ENCODE measurements at regions not wholly inside any gene's neighbourhood (a gene's known extent, or its start where the extent isn't known, plus 50 kb on each side); places are given as distances from the start of the nearest gene placed in this dataset.
A peak's percentile ranks its signal among the peaks of the same experiment; 100 is the strongest.

DNA sequence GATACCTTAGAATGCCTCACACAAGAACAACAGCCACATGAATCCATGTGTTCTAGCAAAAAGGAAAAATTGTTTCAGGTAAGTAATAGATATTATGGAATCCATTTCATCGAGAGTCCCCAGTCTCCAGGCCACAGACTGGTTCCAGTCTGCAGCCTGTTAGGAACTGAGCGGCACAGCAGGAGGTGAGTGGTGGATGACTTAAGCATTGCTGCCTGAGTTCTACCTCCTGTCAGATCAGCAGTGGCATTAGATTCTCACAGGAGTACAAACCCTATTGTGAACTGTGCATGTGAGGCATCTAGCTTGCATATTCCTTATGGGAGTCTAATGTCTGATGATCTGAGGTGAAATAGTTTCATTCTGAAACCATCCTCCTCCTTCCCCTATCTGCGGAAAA, 207.0 kb downstream of the CSNK1G3 start:
- peak; percentile 46 for DNase-seq (ENCODE audit: low read depth, low spot score)

DNA sequence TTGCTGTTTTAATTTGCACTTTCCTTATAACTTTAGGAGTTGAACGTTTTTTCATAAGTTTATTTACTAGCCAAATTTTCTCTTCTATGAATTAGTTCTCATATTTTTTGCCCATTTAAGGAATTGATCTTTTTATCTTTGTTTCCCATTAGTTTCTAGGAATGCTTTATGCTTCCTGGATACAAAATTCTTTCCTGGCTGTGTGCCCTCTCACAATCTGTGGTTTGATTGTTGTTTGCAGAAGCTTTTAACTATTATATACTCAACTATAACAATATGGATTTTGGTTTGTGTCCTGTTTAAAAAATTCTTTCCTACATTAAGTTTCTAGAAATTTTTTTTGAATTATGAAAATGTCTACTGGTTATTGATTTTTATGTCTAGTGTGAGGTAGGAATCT, 206.3 kb downstream of the CSNK1G3 start:
- Histone ChIP-seq H3K27me3 (ENCODE audit: control insufficient read depth in 2 of 2, insufficient read depth in 2 of 2, low read length in 2 of 2) (no peaks in the 10 kb centered on the region), H3K9ac (replicated peaks; ENCODE audit: extremely low read depth, insufficient read depth, low read length) (no peak overlapping the region), H3K27ac (ENCODE audit: insufficient read depth, low read depth, low read length) (peak overlapping the region; percentile 27), H2AFZ (ENCODE audit: low read depth, low read length) (no peak overlapping the region), H3K4me3 (replicated peaks in 1 of 3; ENCODE audit: insufficient read depth in 1 of 3, low read depth in 1 of 3, low read length in 3 of 3) (no peak overlapping the region), H3K4me2 (ENCODE audit: insufficient read depth, low read length) (peak overlapping the region; percentile 40), H3K36me3 (ENCODE audit: control insufficient read depth in 2 of 2, extremely low read depth in 1 of 2, insufficient read depth in 2 of 2, low read length in 2 of 2) (no peaks in the 10 kb centered on the region), H3K79me2 (ENCODE audit: control insufficient read depth, insufficient read depth, low read length) (no peaks in the 10 kb centered on the region), H3K4me1 (ENCODE audit: control insufficient read depth, extremely low read depth, insufficient read depth, low read length) (peaks cover 17% of the 10 kb centered on the region), H4K20me1 (replicated peaks; ENCODE audit: control insufficient read depth, extremely low read depth, insufficient read depth, low read length) (no peaks in the 10 kb centered on the region), H3K9me3 (replicated peaks; ENCODE audit: control insufficient read depth, insufficient read depth, low read length) (no peaks in the 10 kb centered on the region), H3K9me1 (replicated peaks; ENCODE audit: control insufficient read depth, extremely low read depth, insufficient read depth, low read length) (no peaks in the 10 kb centered on the region)
- peak; percentile 11 for TF ChIP-seq GATA2 (IDR thresholded peaks at IDR 0.05; ENCODE audit: insufficient read depth, insufficient read length, low read depth, low read length)
- TF ChIP-seq FOS (IDR thresholded peaks at IDR 0.05; ENCODE audit: borderline replicate concordance, insufficient read depth, low read length), result no peak
- DNase-seq (ENCODE audit: low read depth, low spot score) (peak; percentile 88), FAIRE-seq (peak; percentile 37)
- BruUV-seq (replicated peaks), result no TSS peak
- dilution Hi-C loops (cut with MboI; ENCODE audit: extremely low pct_ligation_motif_present, low sequenced_read_pairs) (no loop called here), intact Hi-C loops (cut with micrococcal nuclease) (loop anchor here (1.0 kb wide), 1 partner anchor 18 kb away; no protein-coding TSS in a partner anchor)
- ChIA-PET POLR2A (interaction anchor here (0.6 kb wide), 1 partner anchor 206 kb away, joined by 3 read pairs; no protein-coding TSS in a partner anchor), CTCF (interaction anchor here (0.9 to 1.2 kb wide), 3 partner anchors 9 to 96 kb away, joined by 3 to 5 read pairs (median 4); no protein-coding TSS in a partner anchor)

More for the DNA sequence above, 207.0 kb downstream of the CSNK1G3 start:
- Histone ChIP-seq H2AFZ (ENCODE audit: low read depth, low read length) (peak overlapping the region; percentile 60), H3K4me3 (replicated peaks in 1 of 3; ENCODE audit: insufficient read depth in 1 of 3, low read depth in 1 of 3, low read length in 3 of 3) (no peak overlapping the region), H3K9ac (replicated peaks; ENCODE audit: extremely low read depth, insufficient read depth, low read length) (no peak overlapping the region), H3K27me3 (ENCODE audit: control insufficient read depth in 2 of 2, insufficient read depth in 2 of 2, low read length in 2 of 2) (no peaks in the 10 kb centered on the region), H3K9me3 (replicated peaks; ENCODE audit: control insufficient read depth, insufficient read depth, low read length) (no peaks in the 10 kb centered on the region), H4K20me1 (replicated peaks; ENCODE audit: control insufficient read depth, extremely low read depth, insufficient read depth, low read length) (no peaks in the 10 kb centered on the region), H3K4me1 (ENCODE audit: control insufficient read depth, extremely low read depth, insufficient read depth, low read length) (peaks cover 17% of the 10 kb centered on the region), H3K4me2 (ENCODE audit: insufficient read depth, low read length) (peak overlapping the region; percentile 40), H3K27ac (ENCODE audit: insufficient read depth, low read depth, low read length) (peak overlapping the region; percentile 27), H3K36me3 (ENCODE audit: control insufficient read depth in 2 of 2, extremely low read depth in 1 of 2, insufficient read depth in 2 of 2, low read length in 2 of 2) (no peaks in the 10 kb centered on the region), H3K9me1 (replicated peaks; ENCODE audit: control insufficient read depth, extremely low read depth, insufficient read depth, low read length) (no peaks in the 10 kb centered on the region), H3K79me2 (ENCODE audit: control insufficient read depth, insufficient read depth, low read length) (no peaks in the 10 kb centered on the region)
- dilution Hi-C loops (cut with MboI; ENCODE audit: extremely low pct_ligation_motif_present, low sequenced_read_pairs), result no loop called here
- FAIRE-seq, result peak; percentile 72
- TF ChIP-seq GATA2 (IDR thresholded peaks at IDR 0.05; ENCODE audit: insufficient read depth, insufficient read length, low read depth, low read length) (no peak), FOS (IDR thresholded peaks at IDR 0.05; ENCODE audit: borderline replicate concordance, insufficient read depth, low read length) (peak; percentile 58)
- ChIA-PET POLR2A (no interaction called here), CTCF (interaction anchor here (0.9 to 1.2 kb wide), 3 partner anchors 9 to 95 kb away, joined by 3 to 5 read pairs (median 4); no protein-coding TSS in a partner anchor)
- intact Hi-C loops (cut with micrococcal nuclease), result no loop called here
- no TSS peak for BruUV-seq (replicated peaks)

Data from endothelial cell of umbilical vein (primary cell).